Tibial nerve (tissue), 3 donors: ENCODE measurements at regions not wholly inside any gene's neighbourhood (a gene's known extent, or its start where the extent isn't known, plus 50 kb on each side); places are given as distances from the start of the nearest gene placed in this dataset.

Experiments
- POLR2A ChIP-seq, 2 donors: fragments of 450-650 bp; IDR thresholded peaks; one replicate each; pipeline ENCODE4 v1.6.1; 2017; ENCODE audit warnings: antibody characterized with exemption in 2 of 2, mild to moderate bottlenecking in 2 of 2, moderate library complexity in 2 of 2
- TF ChIP-seq, protein P1 (sequence below), 5 experiments: fragments of 200-600 bp in 3 of 5; fragments of 450-650 bp in 2 of 5; sonication (generic) in 3 of 5; IDR thresholded peaks; one replicate each; pipeline ENCODE4 v1.5.1; 2016 to 2019; ENCODE audit warnings: antibody characterized with exemption in 5 of 5, mild to moderate bottlenecking in 3 of 5, moderate library complexity in 2 of 5

GRCh38 chr9:113803811-113804589 is 72.1 kb upstream of the ZNF618 start:
- no peak for TF ChIP-seq POLR2A (IDR thresholded peaks at IDR 0.05)
- TF ChIP-seq, protein P1, sequence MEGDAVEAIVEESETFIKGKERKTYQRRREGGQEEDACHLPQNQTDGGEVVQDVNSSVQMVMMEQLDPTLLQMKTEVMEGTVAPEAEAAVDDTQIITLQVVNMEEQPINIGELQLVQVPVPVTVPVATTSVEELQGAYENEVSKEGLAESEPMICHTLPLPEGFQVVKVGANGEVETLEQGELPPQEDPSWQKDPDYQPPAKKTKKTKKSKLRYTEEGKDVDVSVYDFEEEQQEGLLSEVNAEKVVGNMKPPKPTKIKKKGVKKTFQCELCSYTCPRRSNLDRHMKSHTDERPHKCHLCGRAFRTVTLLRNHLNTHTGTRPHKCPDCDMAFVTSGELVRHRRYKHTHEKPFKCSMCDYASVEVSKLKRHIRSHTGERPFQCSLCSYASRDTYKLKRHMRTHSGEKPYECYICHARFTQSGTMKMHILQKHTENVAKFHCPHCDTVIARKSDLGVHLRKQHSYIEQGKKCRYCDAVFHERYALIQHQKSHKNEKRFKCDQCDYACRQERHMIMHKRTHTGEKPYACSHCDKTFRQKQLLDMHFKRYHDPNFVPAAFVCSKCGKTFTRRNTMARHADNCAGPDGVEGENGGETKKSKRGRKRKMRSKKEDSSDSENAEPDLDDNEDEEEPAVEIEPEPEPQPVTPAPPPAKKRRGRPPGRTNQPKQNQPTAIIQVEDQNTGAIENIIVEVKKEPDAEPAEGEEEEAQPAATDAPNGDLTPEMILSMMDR (IDR thresholded peaks at IDR 0.05): no peak
